ENCODE measurements at regions not wholly inside any gene's neighbourhood (a gene's known extent, or its start where the extent isn't known, plus 50 kb on each side); places are given as distances from the start of the nearest gene placed in this dataset.

DNA sequence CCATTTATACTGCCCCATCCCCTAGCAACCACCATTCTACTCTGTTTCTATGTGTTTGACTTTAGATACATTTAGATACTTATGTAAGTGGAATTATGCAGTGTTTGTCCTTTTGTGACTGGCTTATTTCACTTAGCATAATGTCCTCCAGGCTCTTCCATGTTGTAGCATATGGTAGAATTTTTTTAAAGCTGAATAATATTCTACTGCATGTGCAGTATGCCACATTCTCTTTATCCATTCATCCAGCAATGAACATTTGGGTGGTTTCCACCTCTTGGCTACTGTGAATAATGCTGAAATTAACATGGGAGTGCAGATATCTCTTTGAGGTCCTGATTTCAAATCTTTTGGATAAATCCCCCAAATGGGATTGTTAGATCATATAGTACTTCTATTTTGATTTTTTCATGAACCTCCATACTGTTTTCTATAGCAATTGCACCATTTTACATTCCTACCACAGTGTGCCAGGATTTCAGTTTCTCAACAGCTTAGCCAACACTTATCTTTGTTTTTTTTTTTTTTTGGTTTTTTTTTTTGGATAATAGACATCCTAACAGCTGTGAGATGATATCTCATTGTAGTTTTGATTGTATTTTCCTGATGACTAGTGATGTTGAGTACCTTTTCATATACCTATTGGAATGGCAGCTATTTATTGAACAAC lies 105.9 kb upstream of the LNX1 start:
- H3K4me3 Mint-ChIP-seq, result no peak overlapping the region
- H3K9me3 Mint-ChIP-seq, result no peaks in the 10 kb centered on the region
- H3K27me3 Mint-ChIP-seq, result peaks cover 30% of the 10 kb centered on the region
- DNase-seq, result no peak
- H3K4me1 Mint-ChIP-seq, result no peaks in the 10 kb centered on the region
- no peak overlapping the region for H3K27ac Mint-ChIP-seq
- ATAC-seq, result no peak

DNA sequence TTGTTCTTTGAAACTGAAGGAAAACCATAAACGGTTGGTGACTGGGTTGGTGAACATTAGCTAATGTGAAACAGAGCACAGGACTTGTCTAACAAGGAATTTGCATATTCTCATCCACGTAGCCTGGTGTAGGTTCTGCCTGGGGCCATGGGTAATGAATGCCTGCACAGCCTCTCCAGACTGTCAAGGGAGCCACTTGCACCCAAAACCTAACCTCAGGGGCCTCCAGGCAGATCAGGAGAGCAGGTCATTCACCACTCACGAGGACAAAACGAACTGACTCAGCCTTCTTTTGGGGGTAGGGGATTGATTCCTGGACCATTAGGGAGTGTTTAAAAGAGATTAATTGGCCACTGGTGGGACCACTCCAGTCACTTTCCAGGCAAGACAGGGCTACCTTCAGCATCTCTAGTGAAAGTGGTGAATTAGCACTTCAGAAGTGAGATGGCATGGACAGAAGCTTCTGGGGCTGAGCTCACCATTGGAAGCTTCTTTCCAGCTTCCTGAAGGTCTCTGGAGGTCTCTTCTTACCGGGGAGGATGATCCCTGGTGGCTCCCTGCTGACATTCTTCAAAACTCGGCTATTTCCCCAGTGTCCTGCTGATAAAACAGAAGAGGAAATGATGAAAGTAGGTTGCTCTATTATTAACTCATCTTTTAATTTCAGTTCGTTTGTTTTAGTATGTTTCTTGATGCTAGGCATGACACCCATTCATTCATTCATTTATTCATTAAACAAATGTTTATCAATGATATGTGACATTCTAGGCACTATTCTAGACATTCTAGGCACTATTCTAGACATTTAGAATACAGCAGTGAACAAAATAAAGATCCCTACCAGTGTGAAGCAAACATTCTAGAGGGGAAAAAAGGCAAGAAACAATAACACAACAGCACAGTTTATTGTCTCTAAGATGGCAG lies 104.5 kb upstream of the LNX1 start:
- no peak overlapping the region for H3K27ac Mint-ChIP-seq
- no peaks in the 10 kb centered on the region for H3K4me1 Mint-ChIP-seq
- DNase-seq (no peak), ATAC-seq (no peak)
- H3K27me3 Mint-ChIP-seq, result peaks cover 36% of the 10 kb centered on the region
- H3K4me3 Mint-ChIP-seq, result no peak overlapping the region
- no peaks in the 10 kb centered on the region for H3K9me3 Mint-ChIP-seq

DNA sequence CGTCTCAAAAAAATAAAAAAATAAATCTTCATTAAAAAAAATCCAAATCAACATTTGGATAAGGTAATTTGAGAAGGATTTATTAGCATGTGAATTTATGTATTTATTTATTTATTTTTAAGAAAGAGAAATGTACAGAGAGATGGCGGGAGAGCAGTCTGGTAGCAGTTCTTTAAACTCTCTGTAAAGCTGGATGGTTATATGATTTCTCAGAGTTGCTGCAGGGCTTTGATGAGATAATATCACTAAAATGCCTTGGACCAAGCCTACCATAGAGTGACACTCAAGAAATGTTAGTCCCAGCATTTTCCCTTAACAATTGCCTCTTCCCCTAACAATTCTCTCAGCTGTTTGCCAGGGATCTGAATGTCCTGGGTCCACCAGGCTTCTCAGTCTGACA lies 103.4 kb upstream of the LNX1 start:
- Mint-ChIP-seq H3K4me3 (no peak overlapping the region), H3K27me3 (peaks cover 42% of the 10 kb centered on the region), H3K4me1 (no peaks in the 10 kb centered on the region), H3K27ac (no peak overlapping the region), H3K9me3 (peaks cover 0 to 2% of the 10 kb centered on the region in 2 donors)
- no peak for ATAC-seq
- no peak for DNase-seq

DNA sequence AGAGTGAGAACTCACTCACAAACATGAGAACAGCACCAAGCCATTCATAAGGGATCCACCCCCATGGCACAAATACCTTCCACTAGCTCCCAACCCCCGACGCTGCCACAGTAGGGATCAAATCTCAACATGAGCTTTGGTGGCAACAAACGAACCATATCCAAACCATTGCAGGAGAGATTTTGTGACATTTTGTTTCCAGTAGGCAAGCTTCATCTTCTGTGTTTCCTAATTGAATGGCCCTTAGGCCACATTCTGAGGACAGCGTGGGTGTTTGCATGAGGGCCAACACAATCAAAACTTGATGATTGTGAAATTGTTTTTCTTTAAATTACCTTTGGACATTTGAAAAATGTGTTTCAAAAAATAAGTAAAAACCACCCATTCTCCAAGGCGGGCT lies 102.6 kb upstream of the LNX1 start:
- DNase-seq (no peak), ATAC-seq (no peak)
- Mint-ChIP-seq H3K27ac (no peak overlapping the region), H3K27me3 (peaks cover 49% of the 10 kb centered on the region), H3K4me1 (no peaks in the 10 kb centered on the region), H3K4me3 (no peak overlapping the region), H3K9me3 (peaks cover 0 to 7% of the 10 kb centered on the region in 2 donors)

DNA sequence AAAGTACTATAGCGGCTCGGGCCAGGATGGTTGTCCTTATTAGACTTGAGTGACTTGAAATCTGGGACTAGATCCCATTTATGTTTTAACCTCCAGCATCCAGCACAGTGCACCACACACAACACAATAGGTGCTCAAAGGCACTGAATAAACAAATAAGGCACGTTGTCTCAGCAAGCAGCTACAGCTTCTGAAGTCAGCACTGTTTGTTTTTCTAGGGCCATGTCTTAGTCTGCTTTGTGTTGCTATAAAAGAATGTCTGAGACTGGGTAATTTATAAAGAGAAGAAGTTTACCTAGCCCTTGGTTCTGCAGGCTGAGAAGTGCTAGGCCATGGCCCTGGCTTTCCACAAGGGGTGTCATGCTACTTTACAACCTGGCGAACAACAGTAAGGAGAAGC lies 102.1 kb upstream of the LNX1 start:
- peaks cover 49% of the 10 kb centered on the region for H3K27me3 Mint-ChIP-seq
- no peak for DNase-seq
- H3K9me3 Mint-ChIP-seq, result peaks cover 0 to 7% of the 10 kb centered on the region in 2 donors
- no peak for ATAC-seq
- H3K4me3 Mint-ChIP-seq, result no peak overlapping the region
- H3K27ac Mint-ChIP-seq, result no peak overlapping the region
- peaks cover 4% of the 10 kb centered on the region for H3K4me1 Mint-ChIP-seq

DNA sequence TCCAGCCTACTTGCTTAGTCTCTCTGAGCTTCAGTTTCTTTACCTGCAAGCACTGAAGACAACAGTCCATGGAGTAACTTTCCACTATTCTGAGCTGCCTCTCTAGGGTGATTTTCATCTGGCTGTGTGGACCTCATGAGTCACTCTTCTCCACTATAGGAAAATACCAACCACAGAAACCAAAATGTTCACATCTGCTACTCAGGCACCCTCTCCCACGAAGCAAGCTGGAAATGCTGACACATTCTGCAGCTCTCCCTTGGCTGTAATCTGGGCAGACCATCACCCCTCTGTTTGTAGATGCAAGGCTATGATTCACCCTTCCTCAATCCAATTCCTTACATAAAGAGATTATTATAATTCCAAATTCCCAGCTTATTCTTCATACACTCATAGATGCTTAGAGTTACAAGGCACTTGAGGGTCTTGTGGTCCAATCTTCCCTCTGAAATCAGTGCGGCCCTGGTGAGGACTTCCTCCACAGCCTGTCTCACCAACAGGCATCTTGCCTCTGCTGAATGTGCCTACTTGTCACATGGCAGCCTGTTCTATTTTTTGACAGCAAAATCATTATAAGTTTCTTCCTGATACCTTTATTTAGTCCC lies 97.0 kb upstream of the LNX1 start:
- ATAC-seq (peak; percentile 94), DNase-seq (peak; percentile 29 to 52)
- Mint-ChIP-seq H3K27ac (peak overlapping the region in 1 of 2 donors; percentile 77), H3K4me3 (peak overlapping the region in 1 of 2 donors; percentile 36), H3K27me3 (peaks cover 54% of the 10 kb centered on the region), H3K4me1 (peaks cover 11% of the 10 kb centered on the region), H3K9me3 (peaks cover 0 to 7% of the 10 kb centered on the region in 2 donors)

DNA sequence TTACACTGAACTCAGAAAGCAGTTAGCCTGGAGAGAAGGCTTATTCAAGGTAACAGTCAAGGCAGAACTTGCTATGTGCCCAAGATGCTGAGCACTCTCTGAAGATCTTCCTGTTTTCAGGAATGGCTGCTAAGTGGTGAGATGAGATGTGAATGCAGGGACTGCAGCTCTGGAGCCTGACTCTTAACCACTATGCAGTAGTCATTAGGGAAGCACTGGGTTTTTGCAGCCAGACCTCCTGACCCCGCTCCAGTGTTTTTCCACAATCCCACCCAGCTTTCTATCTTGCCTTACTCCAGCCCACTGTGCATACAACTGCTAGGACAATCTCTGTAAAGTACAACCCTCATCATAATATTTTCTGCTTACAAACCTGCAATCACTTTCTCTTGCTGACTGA lies 95.2 kb upstream of the LNX1 start:
- DNase-seq, result no peak
- no peak for ATAC-seq
- peaks cover 64% of the 10 kb centered on the region for H3K27me3 Mint-ChIP-seq
- H3K9me3 Mint-ChIP-seq, result peaks cover 0 to 7% of the 10 kb centered on the region in 2 donors
- H3K4me1 Mint-ChIP-seq, result peaks cover 11% of the 10 kb centered on the region
- no peak overlapping the region for H3K4me3 Mint-ChIP-seq
- no peak overlapping the region for H3K27ac Mint-ChIP-seq

DNA sequence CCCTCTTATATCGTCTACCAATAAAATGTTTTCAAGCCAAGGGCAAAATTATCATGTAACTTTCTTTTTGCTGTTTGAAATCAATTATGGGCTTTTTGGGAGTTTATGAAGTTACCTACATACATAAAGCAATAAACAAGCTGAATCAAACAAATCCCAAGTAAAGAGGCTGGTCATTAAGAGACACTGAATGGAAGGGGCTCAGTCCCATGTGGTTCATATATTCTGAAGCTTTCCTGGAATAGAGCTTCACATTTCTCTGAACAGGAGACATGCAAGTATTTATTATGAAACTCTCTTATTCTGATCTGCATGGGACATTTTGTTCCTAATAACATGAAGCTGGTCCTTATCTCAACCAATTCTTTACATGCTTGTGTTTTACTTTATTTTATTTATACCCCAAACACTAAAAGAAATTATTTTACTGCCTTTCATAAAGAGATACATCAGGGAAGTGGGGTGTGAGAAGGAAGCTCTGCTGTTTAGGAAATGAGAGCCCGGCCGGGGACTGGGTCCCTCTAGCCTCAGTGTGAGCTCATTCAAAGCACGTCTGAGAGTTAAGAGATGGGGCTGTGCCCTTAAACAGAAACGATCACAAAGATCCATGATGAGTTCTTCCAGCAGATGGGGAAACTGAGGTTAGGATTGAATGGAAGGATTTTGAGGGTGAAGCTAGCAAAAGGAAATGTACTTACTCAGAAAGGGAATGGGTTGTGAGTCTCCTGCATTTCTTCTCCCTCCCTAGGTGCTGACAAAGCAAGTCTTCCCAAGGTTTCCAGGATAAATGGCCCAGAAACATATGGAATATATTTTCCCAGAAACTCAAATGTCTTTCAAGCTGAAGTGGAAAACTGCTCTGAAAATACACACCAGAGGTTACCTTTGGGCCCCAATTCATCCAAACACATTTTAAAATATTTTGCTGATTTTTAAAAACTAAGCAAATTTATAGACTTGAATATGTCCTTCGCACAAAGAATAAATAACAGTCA lies 93.1 kb upstream of the LNX1 start:
- Mint-ChIP-seq H3K27me3 (peaks cover 51% of the 10 kb centered on the region), H3K27ac (peak overlapping the region in 1 of 2 donors; percentile 22), H3K4me3 (no peak overlapping the region), H3K4me1 (peaks cover 11% of the 10 kb centered on the region), H3K9me3 (peaks cover 3 to 7% of the 10 kb centered on the region in 2 donors)
- DNase-seq (no peak), ATAC-seq (no peak)

DNA sequence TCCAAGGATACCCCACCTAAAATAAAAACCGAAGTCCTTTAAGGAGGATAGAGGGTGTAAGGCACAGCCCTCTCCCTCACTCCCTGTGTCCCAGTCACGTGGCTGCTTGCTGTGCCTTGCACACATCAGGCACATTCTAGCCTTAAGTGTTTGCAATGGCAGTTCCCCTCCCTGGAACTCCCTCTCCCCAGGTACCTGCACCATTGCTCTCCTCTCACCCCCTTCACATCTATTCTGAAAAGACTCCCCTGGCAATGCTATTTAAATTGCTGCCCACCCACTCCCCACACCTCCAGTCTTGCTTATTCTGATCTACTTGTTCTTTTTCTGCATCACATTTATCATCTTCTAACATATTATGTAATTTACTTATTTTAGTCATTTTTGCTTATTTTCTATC lies 91.6 kb upstream of the LNX1 start:
- Mint-ChIP-seq H3K27ac (no peak overlapping the region), H3K4me3 (no peak overlapping the region), H3K27me3 (peaks cover 48% of the 10 kb centered on the region), H3K9me3 (peaks cover 2 to 7% of the 10 kb centered on the region in 2 donors), H3K4me1 (peaks cover 2% of the 10 kb centered on the region)
- ATAC-seq (no peak), DNase-seq (no peak)

DNA sequence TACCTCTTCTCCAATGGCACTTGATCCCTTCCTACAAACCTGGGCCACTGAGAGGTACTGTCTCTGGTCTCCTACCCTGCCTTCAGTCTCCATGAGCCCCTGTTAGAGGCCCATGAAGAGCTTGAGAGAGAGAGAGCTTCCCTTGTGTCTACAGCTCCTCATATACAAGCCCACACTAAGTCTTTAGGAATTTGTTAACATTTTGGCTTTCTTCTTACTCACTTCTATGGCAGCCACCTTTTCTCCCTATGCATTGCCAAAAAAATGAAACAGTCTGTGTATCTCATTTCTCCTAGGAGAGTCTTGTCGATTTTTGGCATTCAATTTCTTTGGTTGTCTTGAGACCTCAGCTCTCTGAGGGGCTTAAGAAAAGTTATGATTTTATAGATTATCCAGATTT lies 90.9 kb upstream of the LNX1 start:
- DNase-seq (no peak), ATAC-seq (no peak)
- Mint-ChIP-seq H3K4me3 (no peak overlapping the region), H3K4me1 (no peaks in the 10 kb centered on the region), H3K27ac (no peak overlapping the region), H3K27me3 (peaks cover 53% of the 10 kb centered on the region), H3K9me3 (peaks cover 3 to 11% of the 10 kb centered on the region in 2 donors)

DNA sequence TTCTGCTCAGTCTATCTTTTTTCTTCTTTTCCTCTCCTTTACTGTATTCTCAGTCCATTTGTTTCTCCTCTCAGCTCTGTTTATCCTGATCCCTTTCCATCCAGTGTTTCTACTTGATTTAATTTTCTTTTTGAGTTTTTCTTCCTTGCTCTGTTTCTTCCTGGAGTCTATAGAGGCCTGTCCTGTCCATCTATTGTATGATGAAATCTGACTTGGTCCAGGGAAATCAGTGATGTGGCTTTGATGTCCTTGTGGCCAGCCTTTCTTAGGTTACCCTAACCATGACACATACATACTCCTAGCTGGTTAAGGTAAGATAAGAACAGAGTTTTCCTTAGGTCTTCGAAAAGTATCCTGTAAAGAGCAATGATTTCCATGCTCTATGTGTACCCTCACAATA lies 89.3 kb upstream of the LNX1 start:
- no peak overlapping the region for H3K4me3 Mint-ChIP-seq
- H3K9me3 Mint-ChIP-seq, result peaks cover 3 to 14% of the 10 kb centered on the region in 2 donors
- H3K27me3 Mint-ChIP-seq, result peaks cover 63% of the 10 kb centered on the region
- ATAC-seq (no peak), DNase-seq (no peak)
- no peaks in the 10 kb centered on the region for H3K4me1 Mint-ChIP-seq
- no peak overlapping the region for H3K27ac Mint-ChIP-seq

DNA sequence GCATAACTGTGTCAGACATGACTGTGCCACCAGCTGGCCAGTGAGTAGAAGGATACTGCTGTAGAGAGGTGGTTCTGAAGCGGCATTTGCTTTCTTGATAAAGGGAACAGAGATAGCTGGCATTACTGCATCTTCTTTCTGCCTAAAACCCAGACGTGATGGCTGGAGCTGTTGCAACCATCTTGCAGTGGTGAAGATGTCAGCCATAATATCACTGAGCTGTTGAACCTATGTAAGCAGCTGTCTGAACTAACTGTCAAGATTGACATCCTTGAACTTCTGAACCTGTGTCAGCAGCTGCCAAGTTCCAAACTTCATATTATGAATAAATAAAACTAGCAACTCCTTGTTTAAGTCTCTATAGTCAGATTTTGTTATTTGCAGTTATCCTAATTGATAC lies 88.9 kb upstream of the LNX1 start:
- Mint-ChIP-seq H3K4me1 (no peaks in the 10 kb centered on the region), H3K9me3 (peaks cover 3 to 14% of the 10 kb centered on the region in 2 donors), H3K4me3 (no peak overlapping the region), H3K27ac (no peak overlapping the region), H3K27me3 (peaks cover 59% of the 10 kb centered on the region)
- ATAC-seq (no peak), DNase-seq (no peak)

DNA sequence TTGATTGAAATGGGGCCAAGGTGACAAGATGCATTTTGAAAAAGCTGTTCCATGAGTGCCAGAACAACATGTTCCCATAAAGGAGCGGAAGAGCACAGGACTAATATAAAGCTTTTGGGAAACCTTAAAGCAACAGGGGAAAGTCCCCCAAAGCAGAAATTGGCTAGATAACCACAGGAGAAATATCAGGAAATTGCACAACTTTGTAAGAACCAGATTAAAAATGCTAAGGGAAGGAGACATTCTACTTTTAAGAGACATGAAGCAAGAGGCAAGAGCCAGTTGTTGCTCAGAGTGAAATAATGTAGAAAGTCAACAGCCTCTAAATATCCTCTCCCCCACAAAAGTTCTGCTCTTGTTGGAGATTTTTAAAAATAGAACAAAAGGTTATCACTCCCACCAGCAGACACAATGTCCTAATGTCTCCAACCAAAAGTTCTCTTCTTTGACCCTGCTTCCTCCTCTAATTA lies 85.2 kb upstream of the LNX1 start:
- H3K9me3 Mint-ChIP-seq, result peaks cover 3 to 14% of the 10 kb centered on the region in 2 donors
- H3K4me1 Mint-ChIP-seq, result no peaks in the 10 kb centered on the region
- ATAC-seq, result no peak
- peaks cover 43% of the 10 kb centered on the region for H3K27me3 Mint-ChIP-seq
- H3K4me3 Mint-ChIP-seq, result no peak overlapping the region
- no peak for DNase-seq
- H3K27ac Mint-ChIP-seq, result no peak overlapping the region

DNA sequence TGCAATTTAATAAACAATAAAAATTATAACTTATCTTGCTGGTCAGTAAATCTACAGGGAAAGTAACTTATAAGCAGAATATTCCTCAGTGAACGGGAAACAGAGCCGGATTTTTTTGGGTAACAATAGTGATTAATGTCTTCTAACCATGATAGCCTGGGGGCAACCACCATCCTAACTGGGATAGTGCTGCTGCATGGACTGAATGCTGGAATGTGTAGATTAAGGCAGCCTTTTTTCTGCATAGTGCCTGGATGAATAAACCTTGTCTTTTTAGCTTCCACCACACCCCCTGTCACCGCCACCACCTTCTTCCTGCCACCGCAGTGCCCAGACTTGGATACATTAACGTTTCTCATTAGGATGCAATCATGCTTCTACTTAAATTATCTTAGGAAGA lies 83.6 kb upstream of the LNX1 start:
- no peak for DNase-seq
- H3K4me3 Mint-ChIP-seq, result no peak overlapping the region
- H3K27me3 Mint-ChIP-seq, result peaks cover 52% of the 10 kb centered on the region
- ATAC-seq, result no peak
- no peak overlapping the region for H3K27ac Mint-ChIP-seq
- H3K9me3 Mint-ChIP-seq, result peaks cover 3 to 14% of the 10 kb centered on the region in 2 donors
- no peaks in the 10 kb centered on the region for H3K4me1 Mint-ChIP-seq

DNA sequence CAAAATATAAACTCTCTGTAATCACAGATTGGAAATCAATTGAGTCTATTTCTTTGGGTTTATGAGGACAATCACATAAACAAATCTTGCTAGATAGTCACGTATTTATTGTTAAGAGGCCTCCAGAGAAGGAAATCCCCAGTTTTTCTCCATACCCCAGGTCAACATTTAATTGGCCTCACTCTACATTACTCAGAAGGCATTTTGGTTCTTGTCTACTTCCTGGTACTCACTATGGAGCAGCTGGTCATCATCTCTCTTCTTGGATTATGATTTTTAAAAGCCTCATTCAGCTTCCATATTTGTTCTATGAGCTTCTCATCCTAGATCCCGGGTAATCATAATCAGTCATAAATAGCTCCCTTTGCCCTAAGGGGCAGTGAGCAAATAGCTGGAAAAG lies 81.6 kb upstream of the LNX1 start:
- peaks cover under 1 to 14% of the 10 kb centered on the region in 2 donors for H3K9me3 Mint-ChIP-seq
- no peak for ATAC-seq
- DNase-seq, result no peak
- no peaks in the 10 kb centered on the region for H3K4me1 Mint-ChIP-seq
- no peak overlapping the region for H3K27ac Mint-ChIP-seq
- peaks cover 57% of the 10 kb centered on the region for H3K27me3 Mint-ChIP-seq
- no peak overlapping the region for H3K4me3 Mint-ChIP-seq
